ENCODE measurements at regions not wholly inside any gene's neighbourhood (a gene's known extent, or its start where the extent isn't known, plus 50 kb on each side); places are given as distances from the start of the nearest gene placed in this dataset.

DNA sequence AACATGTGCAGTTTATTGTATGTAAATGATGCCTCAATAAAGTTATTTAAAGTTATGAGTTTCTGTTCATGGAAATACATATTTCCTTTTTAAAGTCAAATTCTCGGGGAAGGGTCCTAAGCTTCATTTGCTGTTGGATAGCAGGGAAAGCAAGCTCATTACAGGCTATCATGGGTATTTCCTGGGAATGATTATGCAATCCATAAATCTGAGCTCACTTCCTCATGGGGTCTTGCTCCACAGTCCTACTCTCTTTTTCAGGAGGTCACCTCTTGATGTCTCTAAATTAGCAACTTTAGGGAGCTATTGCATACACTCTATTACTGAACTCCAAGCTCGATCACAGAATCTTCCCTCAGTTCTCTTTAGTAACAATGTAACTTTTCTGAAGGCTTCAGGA is 69.9 kb upstream of the TP63 start:
- no peak for ATAC-seq (ENCODE audit: low FRiP score in 2 of 2)
- H3K27me3 ChIP-seq = no peaks in the 10 kb centered on the region

DNA sequence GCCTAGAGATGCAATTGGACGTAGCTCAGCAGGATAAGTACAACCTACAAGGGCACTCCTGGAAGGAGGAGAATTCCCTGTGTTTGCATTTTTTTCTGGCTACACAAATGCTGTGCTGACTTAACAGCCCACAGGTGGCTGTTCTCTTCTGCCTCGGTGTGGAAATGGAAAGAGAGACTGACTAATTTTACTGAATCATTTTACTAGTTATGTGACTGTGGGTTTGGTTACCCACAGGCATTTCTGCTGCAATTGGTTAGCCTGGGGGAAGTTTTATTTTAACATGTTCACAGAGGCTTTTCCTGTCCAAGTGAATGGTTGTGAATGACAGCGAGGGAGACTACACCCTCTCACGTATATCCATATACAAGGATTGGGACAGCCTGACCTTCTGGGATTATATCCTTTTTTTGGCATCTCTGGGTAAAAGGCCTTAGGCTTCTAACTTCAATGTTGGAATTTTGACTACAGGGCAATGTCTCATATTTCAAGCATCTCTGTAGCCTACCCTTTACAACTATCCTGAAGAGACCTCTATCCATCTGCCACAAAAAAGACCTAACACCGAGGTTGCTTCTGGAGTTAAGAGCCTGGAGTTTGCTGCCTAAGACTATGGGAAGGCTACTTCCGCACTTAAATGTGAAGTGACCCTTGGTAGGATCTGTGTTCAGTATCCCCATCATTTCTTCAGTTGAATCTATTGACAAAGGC is 67.2 kb upstream of the TP63 start:
- H3K4me1 ChIP-seq = peaks cover 0 to 3% (median 1%) of the 10 kb centered on the region in 4 donors
- no peaks in the 10 kb centered on the region for H3K9me3 ChIP-seq
- no peak overlapping the region for H3K27ac ChIP-seq
- 59 to 70% methylated on average over 6 of the region's 6 CpGs for WGBS, 2 donors
- no peaks in the 10 kb centered on the region for H3K27me3 ChIP-seq
- ATAC-seq (ENCODE audit: low FRiP score in 2 of 2) (no peak), DNase-seq (peak in 1 of 2 donors; percentile 22)
- no peaks in the 10 kb centered on the region for H3K36me3 ChIP-seq
- no peak overlapping the region for H3K4me3 ChIP-seq
- no peak for TF ChIP-seq EP300 (IDR thresholded peaks at IDR 0.05)
- TF ChIP-seq, protein P1, sequence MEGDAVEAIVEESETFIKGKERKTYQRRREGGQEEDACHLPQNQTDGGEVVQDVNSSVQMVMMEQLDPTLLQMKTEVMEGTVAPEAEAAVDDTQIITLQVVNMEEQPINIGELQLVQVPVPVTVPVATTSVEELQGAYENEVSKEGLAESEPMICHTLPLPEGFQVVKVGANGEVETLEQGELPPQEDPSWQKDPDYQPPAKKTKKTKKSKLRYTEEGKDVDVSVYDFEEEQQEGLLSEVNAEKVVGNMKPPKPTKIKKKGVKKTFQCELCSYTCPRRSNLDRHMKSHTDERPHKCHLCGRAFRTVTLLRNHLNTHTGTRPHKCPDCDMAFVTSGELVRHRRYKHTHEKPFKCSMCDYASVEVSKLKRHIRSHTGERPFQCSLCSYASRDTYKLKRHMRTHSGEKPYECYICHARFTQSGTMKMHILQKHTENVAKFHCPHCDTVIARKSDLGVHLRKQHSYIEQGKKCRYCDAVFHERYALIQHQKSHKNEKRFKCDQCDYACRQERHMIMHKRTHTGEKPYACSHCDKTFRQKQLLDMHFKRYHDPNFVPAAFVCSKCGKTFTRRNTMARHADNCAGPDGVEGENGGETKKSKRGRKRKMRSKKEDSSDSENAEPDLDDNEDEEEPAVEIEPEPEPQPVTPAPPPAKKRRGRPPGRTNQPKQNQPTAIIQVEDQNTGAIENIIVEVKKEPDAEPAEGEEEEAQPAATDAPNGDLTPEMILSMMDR (IDR thresholded peaks at IDR 0.05) = no peak
- no peak for TF ChIP-seq POLR2A (IDR thresholded peaks at IDR 0.05)
- TF ChIP-seq POLR2AphosphoS5 (IDR thresholded peaks at IDR 0.05) = no peak

More for the DNA sequence above, 69.9 kb upstream of the TP63 start:
- Histone ChIP-seq H3K9me3 (no peaks in the 10 kb centered on the region), H3K36me3 (no peaks in the 10 kb centered on the region), H3K4me1 (peaks cover 0 to 3% (median 1%) of the 10 kb centered on the region in 4 donors), H3K4me3 (no peak overlapping the region), H3K27ac (no peak overlapping the region)
- TF ChIP-seq, protein P1 (IDR thresholded peaks at IDR 0.05) = no peak
- no peak for TF ChIP-seq POLR2A (IDR thresholded peaks at IDR 0.05)
- no peak for TF ChIP-seq EP300 (IDR thresholded peaks at IDR 0.05)
- TF ChIP-seq POLR2AphosphoS5 (IDR thresholded peaks at IDR 0.05) = no peak
- DNase-seq = no peak
- 83 to 85% methylated on average over 2 of the region's 2 CpGs for WGBS, 2 donors

DNA sequence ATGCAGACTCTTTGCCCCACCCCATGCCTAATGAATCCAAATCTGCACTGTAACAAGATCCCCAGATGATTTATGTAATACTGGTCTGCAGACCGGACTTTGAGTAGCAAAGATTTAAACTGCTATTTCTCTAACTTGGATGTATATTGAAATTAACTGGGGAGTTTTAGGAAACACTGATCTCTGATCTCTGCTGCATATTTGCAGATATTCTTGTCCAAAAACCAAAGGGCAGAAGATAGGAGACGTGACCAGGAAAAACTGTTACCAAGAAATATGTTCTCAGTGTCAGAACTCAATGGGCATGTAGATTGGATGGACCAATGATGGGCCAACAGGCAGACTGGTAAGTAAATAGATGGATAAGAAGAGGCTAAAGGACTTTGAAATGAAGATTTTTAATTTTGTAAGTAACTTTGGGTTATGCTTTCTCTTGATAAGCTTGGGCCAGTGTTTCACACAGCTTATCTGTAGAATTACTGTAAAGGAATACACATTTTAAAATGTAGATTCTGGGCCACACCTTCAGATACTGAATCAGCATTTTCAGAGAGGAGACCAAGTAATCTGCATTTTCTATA is 64.5 kb upstream of the TP63 start:
- TF ChIP-seq EP300 (IDR thresholded peaks at IDR 0.05) = no peak
- TF ChIP-seq POLR2A (IDR thresholded peaks at IDR 0.05) = no peak
- TF ChIP-seq POLR2AphosphoS5 (IDR thresholded peaks at IDR 0.05) = no peak
- TF ChIP-seq, protein P1 (IDR thresholded peaks at IDR 0.05) = no peak
- DNase-seq (no peak), ATAC-seq (ENCODE audit: low FRiP score in 2 of 2) (no peak)
- Histone ChIP-seq H3K9me3 (no peaks in the 10 kb centered on the region), H3K36me3 (no peaks in the 10 kb centered on the region), H3K4me1 (peaks cover 0 to 3% (median 1%) of the 10 kb centered on the region in 4 donors), H3K27ac (no peak overlapping the region), H3K4me3 (no peak overlapping the region), H3K27me3 (no peaks in the 10 kb centered on the region)
- WGBS, 2 donors = 76 to 81% methylated on average over 2 of the region's 2 CpGs

DNA sequence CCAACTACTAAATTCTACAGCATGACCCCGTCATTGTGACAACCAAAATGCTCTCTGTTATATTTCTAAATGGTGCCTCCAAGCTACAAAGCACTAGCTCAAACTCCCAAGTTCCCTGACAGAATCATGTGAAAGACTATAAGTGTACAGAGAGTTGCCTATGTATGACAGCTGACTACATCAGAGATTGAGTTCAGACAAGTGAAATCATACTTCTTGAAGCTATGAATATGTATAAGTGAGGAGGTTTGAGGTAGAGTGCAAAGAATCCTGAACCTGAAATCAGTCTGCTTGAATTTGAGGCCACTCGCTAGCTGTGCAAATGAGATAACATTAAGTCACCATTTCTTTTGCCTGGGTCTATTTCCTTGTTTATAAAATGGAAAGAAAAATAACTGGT is 63.9 kb upstream of the TP63 start:
- TF ChIP-seq, protein P1 (IDR thresholded peaks at IDR 0.05) = no peak
- TF ChIP-seq POLR2AphosphoS5 (IDR thresholded peaks at IDR 0.05) = no peak
- no peak for TF ChIP-seq EP300 (IDR thresholded peaks at IDR 0.05)
- TF ChIP-seq POLR2A (IDR thresholded peaks at IDR 0.05) = no peak
- DNase-seq (no peak), ATAC-seq (ENCODE audit: low FRiP score in 2 of 2) (no peak)
- WGBS, 2 donors = 78 to 93% methylated on average over 2 of the region's 2 CpGs
- no peak overlapping the region for H3K27ac ChIP-seq
- no peaks in the 10 kb centered on the region for H3K36me3 ChIP-seq
- H3K9me3 ChIP-seq = no peaks in the 10 kb centered on the region
- no peak overlapping the region for H3K4me3 ChIP-seq
- H3K27me3 ChIP-seq = no peaks in the 10 kb centered on the region
- H3K4me1 ChIP-seq = peaks cover 0 to 3% (median 1%) of the 10 kb centered on the region in 4 donors
